GM21786 (cell line): ENCODE measurements at regions not wholly inside any gene's neighbourhood (a gene's known extent, or its start where the extent isn't known, plus 50 kb on each side); places are given as distances from the start of the nearest gene placed in this dataset.

Experiments
- ATAC-seq: cut with Tn5 transposase; IDR thresholded peaks from one replicate; pipeline ENCODE4 v1.9.1; 2021; ENCODE audit not compliant: unreplicated experiment

DNA sequence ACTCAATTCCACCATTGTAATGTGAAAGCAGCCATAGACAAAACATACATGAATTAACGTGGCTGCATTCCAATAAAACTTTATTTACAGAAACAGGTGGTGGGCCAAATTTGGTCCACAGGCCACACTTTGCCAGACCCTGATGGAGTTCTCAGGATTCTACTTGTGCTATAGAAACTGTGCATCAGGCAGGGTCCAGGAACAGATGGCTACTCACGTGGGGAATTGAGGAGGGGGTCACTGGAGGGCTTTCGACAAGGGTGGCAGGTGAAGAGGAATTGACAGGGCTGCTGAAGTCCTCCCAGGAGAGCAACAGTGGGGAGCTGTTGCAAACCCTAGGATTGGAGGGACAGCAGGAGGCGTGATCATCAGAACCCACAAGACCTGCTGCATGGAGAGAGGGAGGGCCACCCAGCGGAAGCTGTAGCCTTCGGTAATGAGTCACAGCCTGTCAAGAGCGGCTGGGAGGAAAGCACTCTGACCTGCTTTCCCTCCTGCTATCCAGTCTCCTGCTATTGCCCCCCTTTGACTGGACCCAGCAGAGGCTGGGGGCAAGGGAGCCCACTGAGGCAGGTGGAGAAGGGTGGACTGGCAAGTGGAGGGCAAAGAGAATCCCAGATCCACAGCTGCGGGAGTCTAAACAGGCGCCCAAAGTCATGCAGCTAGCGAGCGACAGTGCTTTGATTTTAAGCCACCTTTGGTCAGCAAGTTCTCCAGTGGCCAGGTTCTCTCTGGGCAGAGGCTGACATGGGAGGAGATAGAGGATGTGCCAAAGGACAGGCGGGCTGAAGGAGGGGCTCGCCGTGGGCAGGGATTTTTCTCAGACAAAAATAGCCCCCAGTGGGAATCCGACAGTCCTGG, 138.3 kb upstream of the SMIM23 start:
- ATAC-seq, result no peak

DNA sequence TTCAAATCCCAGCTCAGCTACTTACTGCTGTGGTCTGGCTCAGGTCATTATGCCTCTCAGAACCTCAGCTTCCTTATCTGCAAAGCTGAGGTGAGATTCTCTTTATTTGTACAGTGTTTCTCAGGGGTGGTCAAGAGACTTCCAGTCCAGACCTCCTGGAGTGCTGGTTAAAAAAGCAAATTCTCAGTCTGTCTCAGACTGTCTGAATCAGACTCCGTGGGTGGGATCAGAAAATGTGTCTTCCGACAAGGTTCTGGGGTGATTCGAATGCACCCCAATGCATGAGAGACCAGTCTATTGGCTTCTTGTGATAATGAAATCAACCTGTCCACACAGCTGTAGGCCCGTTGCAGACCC, 137.7 kb upstream of the SMIM23 start:
- ATAC-seq, result no peak

GRCh38 chr5:171648279-171649074, 137.1 kb upstream of the SMIM23 start:
- no peak for ATAC-seq

DNA sequence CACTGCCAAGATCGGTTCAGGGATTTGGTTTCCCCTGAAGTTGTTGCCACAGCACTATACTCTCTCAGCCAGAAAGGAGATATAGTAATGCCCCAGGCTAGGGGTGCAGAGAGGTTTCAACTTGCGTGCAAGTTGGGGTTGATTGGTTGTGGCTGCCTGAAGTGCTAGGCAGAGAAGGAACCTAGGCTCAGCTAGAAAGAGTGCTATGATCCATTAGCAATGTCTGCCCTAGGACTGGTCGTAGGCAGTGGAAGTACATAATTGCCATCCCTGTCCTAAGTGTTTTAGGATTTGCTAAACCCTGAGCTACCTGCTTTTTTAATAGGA, 136.6 kb upstream of the SMIM23 start:
- ATAC-seq, result no peak

GRCh38 chr5:171650597-171650996, 135.0 kb upstream of the SMIM23 start:
- ATAC-seq, result no peak

DNA sequence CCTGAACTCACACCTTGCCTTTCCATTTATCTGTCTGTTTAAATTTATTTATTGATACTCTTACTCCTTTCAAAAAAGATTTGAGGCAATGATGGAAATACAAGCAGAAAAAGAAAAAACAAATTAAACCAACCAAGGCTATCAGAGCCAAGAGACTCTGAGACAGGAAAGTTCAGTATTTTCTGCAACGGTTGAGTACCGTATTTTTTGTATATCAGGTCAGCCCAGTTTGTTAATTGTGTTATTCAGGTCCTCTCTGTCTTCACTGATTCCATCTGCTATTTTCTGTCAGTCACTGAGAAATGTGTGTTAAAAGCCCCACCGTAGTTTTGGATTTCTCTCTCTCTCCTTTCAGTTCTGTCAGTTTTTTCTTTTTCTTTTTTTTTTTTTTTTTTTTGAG, 134.5 kb upstream of the SMIM23 start:
- ATAC-seq, result no peak

- no peak for ATAC-seq
Measured at GRCh38 chr5:171654881-171655280, 130.7 kb upstream of the SMIM23 start.

DNA sequence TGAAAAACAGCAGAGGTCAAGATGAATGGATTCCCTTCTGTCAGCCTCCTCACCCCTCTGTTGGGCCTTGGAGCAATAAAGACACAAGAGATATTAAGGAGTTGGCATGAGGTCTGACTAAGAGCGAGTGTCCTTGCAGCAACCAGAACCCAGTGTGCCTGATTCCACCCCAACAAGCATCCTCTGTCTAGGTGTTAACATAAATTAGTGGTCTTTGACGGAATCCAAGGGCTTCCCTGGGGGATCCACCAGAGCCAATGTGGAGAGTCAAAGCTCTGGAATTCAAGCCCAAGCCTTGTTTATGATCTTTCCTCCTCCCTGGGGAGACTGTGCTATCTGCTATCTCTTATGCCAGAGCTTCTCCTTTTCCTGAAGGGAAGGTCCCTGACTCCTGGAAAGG, 128.1 kb upstream of the SMIM23 start:
- no peak for ATAC-seq

GRCh38 chr5:171659896-171660295, 125.7 kb upstream of the SMIM23 start:
- ATAC-seq, result no peak

- ATAC-seq, result no peak
Measured at GRCh38 chr5:171660434-171660833, 125.2 kb upstream of the SMIM23 start.

DNA sequence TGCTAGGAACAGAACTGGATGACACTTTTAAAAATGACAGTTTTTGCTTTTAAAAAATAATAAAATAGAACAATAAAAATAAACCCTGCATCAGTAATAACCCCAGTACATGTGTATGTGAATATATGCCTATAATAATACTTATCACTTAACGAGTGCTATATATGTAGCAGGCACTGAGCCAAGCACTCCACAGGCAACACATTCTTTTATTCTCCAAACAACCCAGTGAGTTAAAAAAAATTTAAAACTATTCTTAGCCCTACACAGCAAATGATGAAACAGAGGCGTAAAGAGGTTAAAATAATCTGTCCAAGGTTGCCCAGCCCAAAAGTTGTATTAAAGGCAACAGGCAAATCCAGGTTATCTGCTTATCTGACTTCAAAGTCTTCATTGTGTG, 124.5 kb upstream of the SMIM23 start:
- no peak for ATAC-seq

GRCh38 chr5:171663311-171664085, 122.1 kb upstream of the SMIM23 start:
- ATAC-seq, result no peak

- no peak for ATAC-seq
Measured at GRCh38 chr5:171664489-171664888, 121.1 kb upstream of the SMIM23 start.

DNA sequence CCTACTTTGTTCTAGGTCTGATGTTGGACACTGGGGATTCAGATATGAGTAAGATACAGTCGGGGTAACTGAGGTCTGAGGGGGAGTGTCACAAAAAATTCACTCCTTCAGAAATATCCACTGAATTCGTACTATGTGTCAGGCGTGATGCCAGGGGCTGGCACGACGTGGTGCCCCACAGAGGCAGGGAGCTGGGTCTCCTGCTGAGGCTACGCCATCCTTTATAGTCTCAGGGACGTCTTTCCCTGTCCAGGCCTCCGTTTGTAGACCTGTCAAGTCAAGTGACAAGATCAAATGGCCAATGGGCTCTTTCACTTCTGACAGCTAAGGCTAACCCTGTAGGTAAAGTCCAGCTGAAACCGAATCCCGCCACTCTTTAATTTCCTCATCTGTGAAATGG, 118.8 kb upstream of the SMIM23 start:
- ATAC-seq, result no peak

GRCh38 chr5:171667341-171668096, 118.1 kb upstream of the SMIM23 start:
- ATAC-seq, result no peak

- ATAC-seq, result no peak
Measured at GRCh38 chr5:171668097-171668412, 117.6 kb upstream of the SMIM23 start.

GRCh38 chr5:171669571-171669970, 116.0 kb upstream of the SMIM23 start:
- no peak for ATAC-seq

GRCh38 chr5:171672556-171672955, 113.1 kb upstream of the SMIM23 start:
- ATAC-seq, result no peak

DNA sequence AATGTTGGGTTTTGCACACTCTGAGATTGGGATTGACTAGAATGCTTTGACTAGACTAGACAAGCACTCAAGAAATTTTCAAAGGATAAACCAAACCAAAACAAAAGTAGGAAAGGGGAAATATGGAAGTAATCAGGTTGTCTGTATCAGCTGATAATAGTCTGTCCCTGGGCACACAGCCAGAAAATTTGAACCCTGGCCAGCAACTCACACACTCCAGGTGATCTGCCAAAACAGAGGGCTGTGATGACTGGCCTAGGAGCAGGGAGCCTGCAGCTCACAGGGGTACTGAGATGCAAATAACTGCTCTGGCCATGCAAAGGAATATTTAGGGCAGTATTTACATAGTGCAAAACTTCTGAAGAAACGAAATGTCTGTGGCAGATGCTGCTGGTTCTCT, 112.3 kb upstream of the SMIM23 start:
- no peak for ATAC-seq

- no peak for ATAC-seq
Measured at GRCh38 chr5:171673840-171674239, 111.8 kb upstream of the SMIM23 start.

DNA sequence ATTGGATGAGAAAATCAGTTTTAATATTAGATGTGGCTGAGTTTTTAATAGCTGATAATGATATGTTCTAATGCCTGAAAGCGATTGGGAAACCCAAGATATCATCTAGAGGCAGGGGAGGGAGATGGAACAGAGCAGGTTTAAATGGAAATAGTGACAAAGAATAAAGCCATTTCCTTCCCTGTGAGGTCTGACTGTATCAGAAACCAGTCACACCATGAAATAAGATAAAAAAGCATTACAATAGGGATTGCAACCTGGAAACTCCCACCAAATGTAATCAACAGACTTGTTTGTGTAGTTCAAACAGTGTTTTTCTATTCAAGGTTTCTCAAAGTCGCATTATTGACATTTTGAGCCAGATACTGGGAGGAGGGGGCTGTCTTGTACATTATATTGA, 110.1 kb upstream of the SMIM23 start:
- no peak for ATAC-seq
